MCF 10A (cell line): ENCODE measurements at regions not wholly inside any gene's neighbourhood (a gene's known extent, or its start where the extent isn't known, plus 50 kb on each side); places are given as distances from the start of the nearest gene placed in this dataset.

Source experiments
- BruUV-seq: library from RNA; stranded (reverse); fragments of 400-500 nt; replicated peaks from 2 replicates; lab custom pipeline; 2021; lab: Mats Ljungman, UMichigan
- CTCF ChIA-PET: fragments of 300-600 bp; sonication (Branson Sonifier 250); formaldehyde crosslinking; extraction: SDS; loops from one replicate; lab custom pipeline; 2021; ENCODE audit warnings: antibody characterized with exemption, inconsistent platforms; lab: Yijun Ruan, JAX
- POLR2A ChIA-PET: fragments of 300-600, 350-650 bp; sonication (Branson Sonifier 250); formaldehyde crosslinking; extraction: SDS; loops from one replicate; lab custom pipeline; 2020; ENCODE audit warnings: antibody characterized with exemption, inconsistent platforms; lab: Yijun Ruan, JAX
- DNase-seq: peaks from one replicate; pipeline ENCODE4 v3.0.0-alpha.2; 2018; ENCODE audit not compliant: unreplicated experiment
- H3K27ac Mint-ChIP-seq: one replicate; pipeline ENCODE4 v1.8.0; 2022; ENCODE audit warnings: mild to moderate bottlenecking, low read depth, mixed read lengths; ENCODE audit not compliant: unreplicated experiment
- H3K27me3 Mint-ChIP-seq: one replicate; pipeline ENCODE4 v1.8.0; 2022; ENCODE audit warnings: mixed read lengths; ENCODE audit not compliant: insufficient read depth, unreplicated experiment
- H3K36me3 Mint-ChIP-seq: one replicate; pipeline ENCODE4 v1.8.0; 2022; ENCODE audit warnings: mild to moderate bottlenecking, moderate library complexity, mixed read lengths; ENCODE audit not compliant: insufficient read depth, unreplicated experiment
- H3K4me1 Mint-ChIP-seq: one replicate; pipeline ENCODE4 v1.8.0; 2022; ENCODE audit warnings: mixed read lengths; ENCODE audit not compliant: insufficient read depth, unreplicated experiment
- H3K4me3 Mint-ChIP-seq: one replicate; pipeline ENCODE4 v1.8.0; 2022; ENCODE audit warnings: mild to moderate bottlenecking, moderate library complexity, mixed read lengths; ENCODE audit not compliant: unreplicated experiment
- H3K9me3 Mint-ChIP-seq: one replicate; pipeline ENCODE4 v1.8.0; 2022; ENCODE audit warnings: mixed read lengths; ENCODE audit not compliant: unreplicated experiment
- intact Hi-C: fragments of 100-400 bp; cut with micrococcal nuclease; formaldehyde crosslinking; loops from 2 replicates; pipeline ENCODE4 v1.14.1; 2022
- TF ChIP-seq, protein P1 (sequence below): fragments of 200-600 bp; IDR thresholded peaks from one replicate; pipeline ENCODE4 v1.8.0; 2022; ENCODE audit warnings: antibody characterized with exemption, mild to moderate bottlenecking; ENCODE audit not compliant: unreplicated experiment

DNA sequence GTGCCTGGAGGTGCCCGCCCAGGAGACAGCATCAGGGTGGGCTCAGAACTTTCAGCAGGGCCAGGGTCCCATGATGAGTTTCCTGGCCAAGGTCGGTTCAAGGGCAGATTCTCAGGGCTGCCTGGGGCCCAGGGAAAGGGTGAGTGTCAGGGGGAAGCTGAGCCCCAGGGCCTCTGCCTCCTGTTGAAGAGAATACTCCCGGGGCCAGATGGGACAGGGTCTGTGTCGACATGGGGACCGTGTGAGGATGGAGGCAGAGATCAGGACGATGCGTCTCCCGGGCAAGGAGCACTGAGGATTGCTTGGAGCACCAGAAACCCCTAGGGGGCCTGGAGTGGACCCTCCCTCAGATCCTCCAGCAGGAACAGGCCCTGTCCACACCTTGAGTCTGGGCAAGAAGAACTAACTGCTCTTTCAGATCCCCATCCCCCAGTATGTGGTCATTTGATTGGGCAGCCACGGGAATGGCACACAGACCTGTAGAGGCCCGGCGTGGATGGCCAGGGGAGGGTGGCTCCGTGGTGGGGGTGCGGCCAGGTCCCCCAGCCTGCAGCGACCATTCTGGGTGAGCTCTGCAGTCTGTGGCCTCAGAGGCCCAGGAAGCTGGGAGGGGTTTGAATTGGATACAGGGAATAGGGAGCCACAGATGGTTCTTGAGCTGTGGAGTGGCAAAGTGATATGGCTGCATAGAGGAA lies 1078.7 kb downstream of the BRD1 start:
- Mint-ChIP-seq H3K27me3 (no peaks in the 10 kb centered on the region), H3K36me3 (no peaks in the 10 kb centered on the region), H3K4me3 (no peak overlapping the region), H3K9me3 (peaks cover 4% of the 10 kb centered on the region), H3K27ac (no peak overlapping the region), H3K4me1 (no peaks in the 10 kb centered on the region)
- ChIA-PET CTCF (no interaction called here), POLR2A (no interaction called here)
- intact Hi-C loops, result no loop called here
- TF ChIP-seq, protein P1, sequence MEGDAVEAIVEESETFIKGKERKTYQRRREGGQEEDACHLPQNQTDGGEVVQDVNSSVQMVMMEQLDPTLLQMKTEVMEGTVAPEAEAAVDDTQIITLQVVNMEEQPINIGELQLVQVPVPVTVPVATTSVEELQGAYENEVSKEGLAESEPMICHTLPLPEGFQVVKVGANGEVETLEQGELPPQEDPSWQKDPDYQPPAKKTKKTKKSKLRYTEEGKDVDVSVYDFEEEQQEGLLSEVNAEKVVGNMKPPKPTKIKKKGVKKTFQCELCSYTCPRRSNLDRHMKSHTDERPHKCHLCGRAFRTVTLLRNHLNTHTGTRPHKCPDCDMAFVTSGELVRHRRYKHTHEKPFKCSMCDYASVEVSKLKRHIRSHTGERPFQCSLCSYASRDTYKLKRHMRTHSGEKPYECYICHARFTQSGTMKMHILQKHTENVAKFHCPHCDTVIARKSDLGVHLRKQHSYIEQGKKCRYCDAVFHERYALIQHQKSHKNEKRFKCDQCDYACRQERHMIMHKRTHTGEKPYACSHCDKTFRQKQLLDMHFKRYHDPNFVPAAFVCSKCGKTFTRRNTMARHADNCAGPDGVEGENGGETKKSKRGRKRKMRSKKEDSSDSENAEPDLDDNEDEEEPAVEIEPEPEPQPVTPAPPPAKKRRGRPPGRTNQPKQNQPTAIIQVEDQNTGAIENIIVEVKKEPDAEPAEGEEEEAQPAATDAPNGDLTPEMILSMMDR, result no peak
- no peak for DNase-seq
- no TSS peak for BruUV-seq

DNA sequence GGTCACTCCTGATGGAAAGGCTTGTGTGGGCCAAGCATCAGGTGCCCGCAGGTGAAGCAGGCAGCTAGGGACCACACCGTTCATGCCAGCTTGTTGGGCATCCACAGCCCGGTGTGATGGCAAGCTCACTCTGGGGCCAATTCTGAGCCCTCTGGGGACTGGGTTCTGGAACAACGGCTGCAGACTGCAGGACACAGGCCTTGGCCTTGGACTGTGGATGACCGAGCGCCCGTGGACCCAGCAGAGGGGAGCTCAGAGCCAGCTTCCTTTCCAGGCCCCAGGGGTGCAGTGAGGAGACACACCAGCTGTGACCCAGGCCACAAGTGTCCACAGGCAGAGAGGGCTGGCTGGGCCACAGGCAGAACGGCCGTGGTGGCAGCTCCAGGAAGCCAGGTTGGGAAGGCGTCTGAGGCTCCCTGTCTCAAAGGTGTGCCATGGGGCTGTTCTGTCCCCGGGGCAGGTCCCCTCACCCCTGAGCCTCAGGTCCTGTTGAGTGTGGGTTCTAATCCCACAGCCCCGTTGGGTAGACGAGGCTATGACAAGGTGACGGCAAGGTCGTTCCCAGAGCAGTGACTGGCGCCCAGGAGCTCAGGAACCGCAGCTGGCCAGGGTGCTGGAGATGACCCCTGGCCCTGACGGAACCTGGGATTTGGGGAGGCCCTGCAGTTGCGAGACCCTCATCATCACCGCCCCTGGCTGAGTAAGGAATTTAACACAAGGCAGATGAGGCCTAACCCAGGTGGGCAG lies 1079.4 kb downstream of the BRD1 start:
- no peak overlapping the region for H3K27ac Mint-ChIP-seq

DNA sequence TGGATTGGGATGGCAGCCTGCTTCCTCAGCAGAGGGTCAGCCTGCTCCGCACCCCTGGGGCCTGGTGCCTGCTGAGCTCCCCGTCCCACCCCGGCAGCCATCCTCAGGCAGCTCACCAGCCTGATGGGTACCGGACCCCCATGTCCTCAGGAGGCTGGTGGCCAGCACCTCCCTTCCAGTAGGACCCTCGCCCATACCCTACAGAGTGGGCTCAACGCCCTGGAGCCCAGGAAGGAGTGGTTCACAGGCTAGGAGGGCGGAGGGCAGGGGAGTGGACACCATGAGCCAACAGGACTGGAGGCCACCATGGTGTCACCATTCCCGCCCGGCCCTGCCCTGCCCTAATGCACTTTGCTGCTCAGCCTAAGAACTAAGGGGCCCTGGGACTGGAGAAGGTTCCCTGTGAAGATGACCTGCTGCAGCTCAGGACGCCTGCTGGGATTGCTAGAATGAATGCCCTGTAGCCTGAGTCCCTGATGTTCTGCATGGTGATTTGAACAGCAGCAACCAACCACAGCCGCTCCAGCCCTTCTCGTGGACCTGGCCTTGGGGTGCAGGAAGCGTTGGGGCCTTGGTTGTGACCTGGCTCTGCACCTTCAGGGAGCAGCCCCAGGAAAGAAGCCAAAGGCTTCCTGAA lies 1080.8 kb downstream of the BRD1 start:
- intact Hi-C loops, result no loop called here
- H3K27me3 Mint-ChIP-seq, result no peaks in the 10 kb centered on the region

More for the DNA sequence above, 1079.4 kb downstream of the BRD1 start:
- H3K4me3 Mint-ChIP-seq, result no peak overlapping the region
- CTCF ChIA-PET, result no interaction called here
- TF ChIP-seq, protein P1, result no peak
- no peaks in the 10 kb centered on the region for H3K27me3 Mint-ChIP-seq
- no peaks in the 10 kb centered on the region for H3K4me1 Mint-ChIP-seq
- POLR2A ChIA-PET, result no interaction called here
- no peak for DNase-seq
- intact Hi-C loops, result no loop called here
- H3K9me3 Mint-ChIP-seq, result peaks cover 4% of the 10 kb centered on the region
- no peaks in the 10 kb centered on the region for H3K36me3 Mint-ChIP-seq
- BruUV-seq, result no TSS peak

More for the DNA sequence above, 1080.8 kb downstream of the BRD1 start:
- H3K4me3 Mint-ChIP-seq, result no peak overlapping the region
- no peaks in the 10 kb centered on the region for H3K36me3 Mint-ChIP-seq
- no peak overlapping the region for H3K27ac Mint-ChIP-seq
- TF ChIP-seq, protein P1, result no peak
- ChIA-PET POLR2A (no interaction called here), CTCF (no interaction called here)
- H3K4me1 Mint-ChIP-seq, result no peaks in the 10 kb centered on the region
- peaks cover 7% of the 10 kb centered on the region for H3K9me3 Mint-ChIP-seq
- no peak for DNase-seq
- BruUV-seq, result no TSS peak
